Fibroblast of lung (primary cell): ENCODE measurements at regions not wholly inside any gene's neighbourhood (a gene's known extent, or its start where the extent isn't known, plus 50 kb on each side); places are given as distances from the start of the nearest gene placed in this dataset.

Source experiments
- EZH2 ChIP-seq: IDR thresholded peaks from 2 replicates; pipeline ENCODE4 v1.5.1; 2012; ENCODE audit warnings: low read length, control low read depth, mild to moderate bottlenecking; ENCODE audit errors: missing control alignments
- TF ChIP-seq, protein P1 (sequence below), 2 donors: IDR thresholded peaks in 1 of 2; conservative IDR thresholded peaks in 1 of 2; 1 replicate in 1 of 2; 2 replicates in 1 of 2; pipeline ENCODE4 v1.5.1; 2011 to 2012; ENCODE audit warnings: low read length in 2 of 2, control low read depth in 1 of 2, inconsistent platforms in 1 of 2, low read depth in 1 of 2, mild to moderate bottlenecking in 1 of 2

- TF ChIP-seq EZH2, result no peak
- TF ChIP-seq, protein P1, sequence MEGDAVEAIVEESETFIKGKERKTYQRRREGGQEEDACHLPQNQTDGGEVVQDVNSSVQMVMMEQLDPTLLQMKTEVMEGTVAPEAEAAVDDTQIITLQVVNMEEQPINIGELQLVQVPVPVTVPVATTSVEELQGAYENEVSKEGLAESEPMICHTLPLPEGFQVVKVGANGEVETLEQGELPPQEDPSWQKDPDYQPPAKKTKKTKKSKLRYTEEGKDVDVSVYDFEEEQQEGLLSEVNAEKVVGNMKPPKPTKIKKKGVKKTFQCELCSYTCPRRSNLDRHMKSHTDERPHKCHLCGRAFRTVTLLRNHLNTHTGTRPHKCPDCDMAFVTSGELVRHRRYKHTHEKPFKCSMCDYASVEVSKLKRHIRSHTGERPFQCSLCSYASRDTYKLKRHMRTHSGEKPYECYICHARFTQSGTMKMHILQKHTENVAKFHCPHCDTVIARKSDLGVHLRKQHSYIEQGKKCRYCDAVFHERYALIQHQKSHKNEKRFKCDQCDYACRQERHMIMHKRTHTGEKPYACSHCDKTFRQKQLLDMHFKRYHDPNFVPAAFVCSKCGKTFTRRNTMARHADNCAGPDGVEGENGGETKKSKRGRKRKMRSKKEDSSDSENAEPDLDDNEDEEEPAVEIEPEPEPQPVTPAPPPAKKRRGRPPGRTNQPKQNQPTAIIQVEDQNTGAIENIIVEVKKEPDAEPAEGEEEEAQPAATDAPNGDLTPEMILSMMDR (conservative IDR thresholded peaks at IDR 0.05 in 1 of 2, IDR thresholded peaks at IDR 0.05 in 1 of 2; ENCODE audit: low read depth in 1 of 2, low read length in 2 of 2), result no peak
These were observed 58.7 kb upstream of the PTGS2 start for GRCh38 chr1:186738926-186739325.
